Ovary (tissue), 7 donors: ENCODE measurements at regions not wholly inside any gene's neighbourhood (a gene's known extent, or its start where the extent isn't known, plus 50 kb on each side); places are given as distances from the start of the nearest gene placed in this dataset.

Source experiments
- DNase-seq, 5 donors: peaks; one replicate each; pipeline ENCODE4 v3.0.0-alpha.2; 2019 to 2020
- H3K27ac ChIP-seq, 2 donors: fragments of 200-600 bp; one replicate each; pipeline versions ENCODE4 v1.5.1 to v1.8.0; 2019 to 2022
- H3K27me3 ChIP-seq: fragments of 200-600 bp; one replicate; pipeline ENCODE4 v1.8.0; 2022
- H3K36me3 ChIP-seq: fragments of 200-600 bp; sonication (generic); one replicate; pipeline ENCODE4 v1.5.1; 2019
- H3K4me1 ChIP-seq: one replicate; pipeline ENCODE4 v1.8.1; 2013; ENCODE audit warnings: mild to moderate bottlenecking, moderate library complexity; ENCODE audit not compliant: insufficient read depth
- H3K4me3 ChIP-seq: fragments of 200-600 bp; sonication (generic); one replicate; pipeline ENCODE4 v1.5.1; 2017
- H3K9me3 ChIP-seq, 2 donors: fragments of 200-600 bp in 1 of 2; sonication (generic) in 1 of 2; one replicate each; pipeline versions ENCODE4 v1.5.1 to v1.8.1; 2013 to 2019; ENCODE audit warnings: mild to moderate bottlenecking in 1 of 2, moderate library complexity in 1 of 2
- CTCF ChIP-seq, 3 donors: fragments of 450-650 bp in 2 of 3; fragments of 200-600 bp in 1 of 3; IDR thresholded peaks; one replicate each; pipeline versions ENCODE4 v1.5.1 to v1.8.0; 2016 to 2022; ENCODE audit warnings: antibody characterized with exemption in 3 of 3, mild to moderate bottlenecking in 1 of 3
- EP300 ChIP-seq: sonication (generic); formaldehyde crosslinking; IDR thresholded peaks from one replicate; pipeline ENCODE4 v1.6.1; 2017; ENCODE audit warnings: antibody characterized with exemption
- POLR2A ChIP-seq: fragments of 450-650 bp; IDR thresholded peaks from one replicate; pipeline ENCODE4 v1.6.1; 2017; ENCODE audit warnings: antibody characterized with exemption, mild to moderate bottlenecking, moderate library complexity
- WGBS, 3 donors: extraction: QIAGEN DNeasy Blood & Tissue Kit in 1 of 3; methylation state at CpG; one replicate each; pipeline versions ENCODE4 v1.1.5 to v1.1.7; 2013 to 2017; 5-methylcytosine and 5-hydroxymethylcytosine counted together
- intact Hi-C, 4 donors: fragments of 100-400 bp; cut with DNase I; formaldehyde crosslinking; loops; one replicate each; pipeline versions ENCODE4 v1.11.0 to v1.15.1; 2022 to 2023
- donor health status: DM: no; HTN: no; CAD: no; lungs with moderate emphysema.
- donor health status: DM: no; HTN: no; CAD: no.
- donor health status: Bipolar disorder and iron deficiency.
- donor health status: DM: no; HTN: no; CAD: no.
- donor health status: DM: yes; HTN: yes; CAD: no.

GRCh38 chr10:20515654-20516053 is 381.5 kb downstream of the NEBL start:
- intact Hi-C loops: no loop called here
- H3K27me3 ChIP-seq: no peaks in the 10 kb centered on the region
- no peak overlapping the region for H3K27ac ChIP-seq
- H3K9me3 ChIP-seq: no peaks in the 10 kb centered on the region
- H3K4me1 ChIP-seq: peaks cover 2% of the 10 kb centered on the region
- H3K4me3 ChIP-seq: no peak overlapping the region
- TF ChIP-seq EP300 (no peak), POLR2A (no peak), CTCF (IDR thresholded peaks at IDR 0.05) (no peak)
- WGBS, 3 donors: 95 to 98% (median 97%) methylated on average over 3 of the region's 3 CpGs
- no peaks in the 10 kb centered on the region for H3K36me3 ChIP-seq
- no peak for DNase-seq

- DNase-seq: no peak
- H3K27ac ChIP-seq: no peak overlapping the region
- TF ChIP-seq EP300: no peak
- peaks cover 2% of the 10 kb centered on the region for H3K4me1 ChIP-seq
- no peaks in the 10 kb centered on the region for H3K27me3 ChIP-seq
- no peaks in the 10 kb centered on the region for H3K36me3 ChIP-seq
- intact Hi-C loops: no loop called here
- H3K9me3 ChIP-seq: no peaks in the 10 kb centered on the region
- no peak overlapping the region for H3K4me3 ChIP-seq
- 11 to 22% (median 16%) methylated on average over 8 of the region's 8 CpGs for WGBS, 3 donors
These were observed 384.5 kb downstream of the NEBL start for GRCh38 chr10:20512631-20513030.

DNA sequence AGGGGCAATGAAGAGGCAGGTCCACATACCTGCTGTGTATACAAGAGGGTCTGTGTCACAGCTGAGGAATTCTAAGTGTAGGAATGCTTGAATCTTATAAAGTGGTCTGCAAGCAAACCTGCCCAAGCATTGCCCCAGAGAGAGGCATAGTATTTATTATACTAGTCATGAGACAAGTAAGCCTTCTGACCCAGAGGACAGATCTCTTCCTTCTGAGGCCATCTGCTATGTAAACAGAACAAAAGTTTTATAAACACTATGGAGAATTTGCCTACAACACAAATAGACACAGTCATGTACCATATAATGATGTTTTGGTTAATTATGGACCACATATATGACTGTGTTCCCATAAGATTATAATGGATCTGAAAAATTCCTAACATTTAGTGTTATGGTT is 388.2 kb downstream of the NEBL start:
- Histone ChIP-seq H3K27ac (no peak overlapping the region), H3K9me3 (no peaks in the 10 kb centered on the region), H3K36me3 (no peaks in the 10 kb centered on the region), H3K4me3 (no peak overlapping the region), H3K27me3 (no peaks in the 10 kb centered on the region), H3K4me1 (peaks cover 2% of the 10 kb centered on the region)
- no peak for DNase-seq
- intact Hi-C loops: no loop called here
- TF ChIP-seq EP300 (no peak), CTCF (IDR thresholded peaks at IDR 0.05) (no peak), POLR2A (no peak)

GRCh38 chr10:20502903-20503585 is 394.1 kb downstream of the NEBL start:
- H3K4me3 ChIP-seq: no peak overlapping the region
- no peaks in the 10 kb centered on the region for H3K27me3 ChIP-seq
- no peaks in the 10 kb centered on the region for H3K36me3 ChIP-seq
- H3K27ac ChIP-seq: no peak overlapping the region
- H3K9me3 ChIP-seq: no peaks in the 10 kb centered on the region
- 82 to 86% (median 85%) methylated on average over 5 of the region's 5 CpGs for WGBS, 3 donors
- H3K4me1 ChIP-seq: no peaks in the 10 kb centered on the region
- intact Hi-C loops: no loop called here
- TF ChIP-seq CTCF (IDR thresholded peaks at IDR 0.05): no peak
- no peak for TF ChIP-seq EP300
- no peak for TF ChIP-seq POLR2A
- DNase-seq: no peak

DNA sequence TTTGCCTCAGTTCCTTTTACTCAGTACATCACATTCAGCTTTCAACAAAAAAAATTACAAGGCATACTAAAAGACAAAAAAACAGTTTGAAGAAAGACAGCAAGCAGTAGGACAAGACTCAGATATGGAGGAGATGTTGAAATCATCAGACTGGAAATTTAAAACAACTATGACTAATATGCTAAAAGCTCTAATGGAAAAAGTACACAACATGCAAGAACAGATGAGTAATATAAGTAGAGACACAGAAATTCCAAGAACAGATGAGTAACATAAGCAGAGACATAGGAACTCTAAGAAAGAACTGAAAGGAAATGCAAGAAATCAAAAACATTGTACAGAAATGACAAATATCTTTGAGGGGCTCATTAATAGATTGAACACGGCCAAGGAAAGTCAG is 402.6 kb downstream of the NEBL start:
- TF ChIP-seq POLR2A (no peak), EP300 (no peak), CTCF (IDR thresholded peaks at IDR 0.05) (no peak)
- Histone ChIP-seq H3K27ac (no peak overlapping the region), H3K4me1 (no peaks in the 10 kb centered on the region), H3K9me3 (no peaks in the 10 kb centered on the region), H3K4me3 (no peak overlapping the region), H3K27me3 (no peaks in the 10 kb centered on the region), H3K36me3 (no peaks in the 10 kb centered on the region)
- intact Hi-C loops: no loop called here
- DNase-seq: no peak
- 66 to 78% (median 72%) methylated on average over 1 of the region's 1 CpG for WGBS, 3 donors
